Upper lobe of left lung (tissue), 4 donors: ENCODE measurements at regions not wholly inside any gene's neighbourhood (a gene's known extent, or its start where the extent isn't known, plus 50 kb on each side); places are given as distances from the start of the nearest gene placed in this dataset.

Experiments used
- POLR2A ChIP-seq, 4 donors: fragments of 450-650 bp; IDR thresholded peaks; one replicate each; pipeline ENCODE4 v1.5.1; 2016 to 2017; ENCODE audit warnings: antibody characterized with exemption in 4 of 4, mild to moderate bottlenecking in 2 of 4
- POLR2AphosphoS5 ChIP-seq, 2 donors: sonication (generic); formaldehyde crosslinking; IDR thresholded peaks; one replicate each; pipeline ENCODE4 v1.5.1; 2017; ENCODE audit warnings: antibody characterized with exemption in 2 of 2
- TF ChIP-seq, protein P1 (sequence below), 6 experiments: fragments of 450-650 bp in 4 of 6; fragments of 200-600 bp in 2 of 6; sonication (generic) in 2 of 6; IDR thresholded peaks; one replicate each; pipeline ENCODE4 v1.5.1; 2016 to 2019; ENCODE audit warnings: antibody characterized with exemption in 6 of 6

DNA sequence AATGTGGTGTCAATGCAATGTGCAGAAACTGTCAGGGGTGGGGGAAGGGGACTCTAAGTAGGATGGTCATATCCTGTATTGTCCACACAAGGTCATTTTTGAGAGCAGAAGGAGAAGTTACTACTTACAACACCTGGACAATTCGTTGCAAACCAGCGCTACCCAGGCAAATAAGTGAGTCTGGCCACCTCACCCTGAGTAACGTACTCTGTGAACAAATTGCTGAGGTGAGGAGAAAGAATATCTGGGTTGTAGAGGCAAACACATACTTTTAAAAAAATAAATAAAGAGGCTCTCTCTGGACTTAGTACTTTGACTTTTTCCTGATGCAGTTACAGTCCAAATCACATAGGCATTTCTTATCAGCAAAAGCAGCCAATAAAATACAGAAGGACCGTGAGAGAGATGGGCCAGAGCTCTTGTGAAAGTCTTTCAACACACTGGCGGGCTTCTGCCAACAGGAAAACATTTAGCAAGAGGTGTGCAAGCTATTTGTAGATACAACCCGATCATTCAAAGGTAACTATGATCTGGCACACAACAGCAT lies 268.2 kb upstream of the ID2 start:
- TF ChIP-seq, protein P1, sequence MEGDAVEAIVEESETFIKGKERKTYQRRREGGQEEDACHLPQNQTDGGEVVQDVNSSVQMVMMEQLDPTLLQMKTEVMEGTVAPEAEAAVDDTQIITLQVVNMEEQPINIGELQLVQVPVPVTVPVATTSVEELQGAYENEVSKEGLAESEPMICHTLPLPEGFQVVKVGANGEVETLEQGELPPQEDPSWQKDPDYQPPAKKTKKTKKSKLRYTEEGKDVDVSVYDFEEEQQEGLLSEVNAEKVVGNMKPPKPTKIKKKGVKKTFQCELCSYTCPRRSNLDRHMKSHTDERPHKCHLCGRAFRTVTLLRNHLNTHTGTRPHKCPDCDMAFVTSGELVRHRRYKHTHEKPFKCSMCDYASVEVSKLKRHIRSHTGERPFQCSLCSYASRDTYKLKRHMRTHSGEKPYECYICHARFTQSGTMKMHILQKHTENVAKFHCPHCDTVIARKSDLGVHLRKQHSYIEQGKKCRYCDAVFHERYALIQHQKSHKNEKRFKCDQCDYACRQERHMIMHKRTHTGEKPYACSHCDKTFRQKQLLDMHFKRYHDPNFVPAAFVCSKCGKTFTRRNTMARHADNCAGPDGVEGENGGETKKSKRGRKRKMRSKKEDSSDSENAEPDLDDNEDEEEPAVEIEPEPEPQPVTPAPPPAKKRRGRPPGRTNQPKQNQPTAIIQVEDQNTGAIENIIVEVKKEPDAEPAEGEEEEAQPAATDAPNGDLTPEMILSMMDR (IDR thresholded peaks at IDR 0.05), result no peak
- TF ChIP-seq POLR2A (IDR thresholded peaks at IDR 0.05), result no peak
- peak in 1 of 2 donors; percentile 16 for TF ChIP-seq POLR2AphosphoS5 (IDR thresholded peaks at IDR 0.05)
